GM23338 (cell line): ENCODE measurements at regions not wholly inside any gene's neighbourhood (a gene's known extent, or its start where the extent isn't known, plus 50 kb on each side); places are given as distances from the start of the nearest gene placed in this dataset.

Experiments
- ATAC-seq: fragments of 200-7000 bp; cut with Tn5 transposase; 3 replicates; pipeline ENCODE4 v1.9.1; 2020
- DNase-seq: peaks from one replicate; pipeline ENCODE4 v3.0.0-alpha.2; 2015; ENCODE audit warnings: low spot score
- H2AFZ ChIP-seq: fragments of 200-600 bp; sonication (generic); 2 replicates; pipeline ENCODE4 v1.8.0; 2016; ENCODE audit warnings: antibody characterized with exemption, mild to moderate bottlenecking, moderate library complexity
- H3F3A ChIP-seq: fragments of 200-600 bp; sonication (generic); replicated peaks from 2 replicates; pipeline ENCODE4 v1.8.0; 2017; ENCODE audit warnings: antibody characterized with exemption, mixed run types, low read depth
- H3K27ac ChIP-seq: fragments of 200-600 bp; sonication (generic); 2 replicates; pipeline ENCODE4 v1.6.1; 2016; ENCODE audit warnings: low read depth
- H3K27me3 ChIP-seq: fragments of 200-600 bp; sonication (generic); 2 replicates; pipeline ENCODE4 v1.8.0; 2016; ENCODE audit warnings: mild to moderate bottlenecking, mixed run types, moderate library complexity; ENCODE audit not compliant: insufficient read depth
- H3K36me3 ChIP-seq: fragments of 200-600 bp; sonication (generic); 2 replicates; pipeline ENCODE4 v1.8.0; 2016; ENCODE audit warnings: mild to moderate bottlenecking; ENCODE audit not compliant: insufficient read depth
- H3K4me1 ChIP-seq: fragments of 200-600 bp; sonication (generic); 2 replicates; pipeline ENCODE4 v1.8.0; 2016; ENCODE audit warnings: mild to moderate bottlenecking, moderate library complexity; ENCODE audit not compliant: insufficient read depth
- H3K4me2 ChIP-seq: fragments of 200-600 bp; sonication (generic); 2 replicates; pipeline ENCODE4 v1.7.1; 2017; ENCODE audit warnings: mixed run types
- H3K4me3 ChIP-seq: fragments of 200-600 bp; sonication (generic); 2 replicates; pipeline ENCODE4 v1.6.1; 2016; ENCODE audit warnings: mixed run types
- H3K79me2 ChIP-seq: fragments of 200-600 bp; sonication (generic); replicated peaks from 2 replicates; pipeline ENCODE4 v1.8.0; 2017; ENCODE audit warnings: mild to moderate bottlenecking; ENCODE audit not compliant: insufficient read depth
- H3K9me2 ChIP-seq: fragments of 200-600 bp; sonication (generic); 2 replicates; pipeline ENCODE4 v1.8.0; 2017; ENCODE audit not compliant: insufficient read depth
- H4K20me1 ChIP-seq: fragments of 200-600 bp; sonication (generic); replicated peaks from 2 replicates; pipeline ENCODE4 v1.8.0; 2017; ENCODE audit warnings: mild to moderate bottlenecking; ENCODE audit not compliant: insufficient read depth
- H3K27ac Mint-ChIP-seq: 2 replicates; pipeline ENCODE4 v1.8.0; 2020; ENCODE audit warnings: inconsistent platforms, mild to moderate bottlenecking, moderate library complexity, mixed read lengths
- H3K27me3 Mint-ChIP-seq: 3 replicates; pipeline ENCODE4 v1.8.0; 2022; ENCODE audit warnings: low read depth, mild to moderate bottlenecking, moderate library complexity, mixed read lengths, inconsistent platforms; ENCODE audit not compliant: insufficient read depth, poor library complexity
- H3K36me3 Mint-ChIP-seq: 3 replicates; pipeline ENCODE4 v1.8.0; 2021; ENCODE audit warnings: low read depth, mild to moderate bottlenecking, inconsistent platforms, moderate library complexity, mixed read lengths
- H3K4me1 Mint-ChIP-seq: 3 replicates; pipeline ENCODE4 v1.8.0; 2020; ENCODE audit warnings: mild to moderate bottlenecking, inconsistent platforms, mixed read lengths
- H3K4me3 Mint-ChIP-seq: 3 replicates; pipeline ENCODE4 v1.8.0; 2021; ENCODE audit warnings: moderate library complexity, mild to moderate bottlenecking, inconsistent platforms, mixed read lengths
- H3K9me3 Mint-ChIP-seq: 3 replicates; pipeline ENCODE4 v1.8.0; 2020; ENCODE audit warnings: moderate library complexity, mild to moderate bottlenecking, inconsistent platforms, mixed read lengths
- CREB1 ChIP-seq: fragments of 250-450 bp; sonication (Bioruptor Pico); IDR thresholded peaks from 2 replicates; pipeline ENCODE4 v1.5.0; 2020; ENCODE audit warnings: low read depth, mild to moderate bottlenecking, moderate library complexity
- CTCF ChIP-seq, 2 experiments: fragments of 200-600 bp in 1 of 2; sonication (generic) in 1 of 2; conservative IDR thresholded peaks; 2 replicates each; pipeline versions ENCODE4 v1.5.1 to v1.6.1; 2016 to 2017; ENCODE audit warnings: antibody characterized with exemption in 2 of 2, low read depth in 2 of 2, mild to moderate bottlenecking in 2 of 2, moderate library complexity in 1 of 2
- ETS1 ChIP-seq: IDR thresholded peaks from 2 replicates; pipeline ENCODE4 v1.6.1; 2016; ENCODE audit warnings: antibody characterized with exemption
- EZH2 ChIP-seq: fragments of 200-600 bp; sonication (generic); IDR thresholded peaks from one replicate; pipeline ENCODE4 v1.8.0; 2017; ENCODE audit warnings: antibody characterized with exemption, mild to moderate bottlenecking, low read depth; ENCODE audit not compliant: unreplicated experiment
- EZH2phosphoT487 ChIP-seq: fragments of 200-600 bp; sonication (generic); IDR thresholded peaks from one replicate; pipeline ENCODE4 v1.8.1; 2018; ENCODE audit warnings: antibody characterized with exemption; ENCODE audit not compliant: unreplicated experiment
- JUNB ChIP-seq: IDR thresholded peaks from one replicate; pipeline ENCODE4 v1.6.1; 2016; ENCODE audit warnings: antibody characterized with exemption; ENCODE audit not compliant: unreplicated experiment
- REST ChIP-seq: IDR thresholded peaks from one replicate; pipeline ENCODE4 v1.6.1; 2018; ENCODE audit warnings: antibody characterized with exemption; ENCODE audit not compliant: unreplicated experiment
- STAT1 ChIP-seq: IDR thresholded peaks from one replicate; pipeline ENCODE4 v1.6.1; 2016; ENCODE audit warnings: antibody characterized with exemption; ENCODE audit not compliant: unreplicated experiment
- ZNF114 ChIP-seq: fragments of 250-450 bp; sonication (Bioruptor Pico); IDR thresholded peaks from 2 replicates; pipeline ENCODE4 v1.5.0; 2020; ENCODE audit warnings: mild to moderate bottlenecking, moderate library complexity
- ZNF331 ChIP-seq: fragments of 250-450 bp; sonication (Bioruptor Pico); IDR thresholded peaks from 2 replicates; pipeline ENCODE4 v1.5.0; 2020; ENCODE audit warnings: low read depth, mild to moderate bottlenecking, moderate library complexity
- ZNF462 ChIP-seq: fragments of 250-450 bp; sonication (Bioruptor Pico); IDR thresholded peaks from 2 replicates; pipeline ENCODE4 v1.5.0; 2020; ENCODE audit warnings: mild to moderate bottlenecking, moderate library complexity

- H3F3A ChIP-seq, result no peaks in the 10 kb centered on the region
- H3K36me3 ChIP-seq, result no peaks in the 10 kb centered on the region
- no peaks in the 10 kb centered on the region for H4K20me1 ChIP-seq
- DNase-seq, result no peak
- TF ChIP-seq ZNF331 (CRISPR knock-in tag) (no peak), ETS1 (no peak), CTCF (conservative IDR thresholded peaks at IDR 0.05; ENCODE audit: low read depth in 2 of 2) (no peak), REST (no peak), EZH2 (no peak), ZNF114 (CRISPR knock-in tag) (no peak), STAT1 (no peak), ZNF462 (CRISPR knock-in tag) (no peak), EZH2phosphoT487 (no peak), CREB1 (CRISPR knock-in tag) (no peak), JUNB (no peak)
- Mint-ChIP-seq H3K27me3 (no peaks in the 10 kb centered on the region), H3K36me3 (no peaks in the 10 kb centered on the region), H3K4me3 (no peak overlapping the region), H3K4me1 (no peaks in the 10 kb centered on the region), H3K9me3 (no peaks in the 10 kb centered on the region), H3K27ac (no peak overlapping the region)
- no peak overlapping the region for H3K4me2 ChIP-seq
- no peak overlapping the region for H3K4me3 ChIP-seq
- no peaks in the 10 kb centered on the region for H3K79me2 ChIP-seq
- no peak overlapping the region for H2AFZ ChIP-seq
- H3K4me1 ChIP-seq, result no peaks in the 10 kb centered on the region
- no peaks in the 10 kb centered on the region for H3K9me2 ChIP-seq
- H3K27ac ChIP-seq, result no peak overlapping the region
- no peak for ATAC-seq
- no peaks in the 10 kb centered on the region for H3K27me3 ChIP-seq
Observed at GRCh38 chr2:195006856-195007255, 650.2 kb upstream of the SLC39A10 start.
